ENCODE measurements at regions not wholly inside any gene's neighbourhood (a gene's known extent, or its start where the extent isn't known, plus 50 kb on each side); places are given as distances from the start of the nearest gene placed in this dataset.

- no peak overlapping the region for H3K4me2 ChIP-seq (ENCODE audit: insufficient read depth, low read length)
- DNase-seq (ENCODE audit: low read depth, low spot score), result no peak
- TF ChIP-seq POLR2A (IDR thresholded peaks at IDR 0.05; ENCODE audit: low read depth, low read length), result no peak
- no peak for TF ChIP-seq EZH2 (IDR thresholded peaks at IDR 0.05; ENCODE audit: borderline replicate concordance, low read depth, low read length, severe bottlenecking)
- H3K27ac ChIP-seq (ENCODE audit: insufficient read depth, low read depth, low read length), result no peak overlapping the region
- no peaks in the 10 kb centered on the region for H3K9me1 ChIP-seq (replicated peaks; ENCODE audit: control insufficient read depth, extremely low read depth, insufficient read depth, low read length)
- FAIRE-seq, result no peak
- H3K9ac ChIP-seq (replicated peaks; ENCODE audit: extremely low read depth, insufficient read depth, low read length), result no peak overlapping the region
- ChIA-PET POLR2A (no interaction called here), CTCF (interaction anchor here (3.9 kb wide), 1 partner anchor 12 kb away, joined by 32 read pairs; no protein-coding TSS in a partner anchor)
- no peak overlapping the region for H3K4me3 ChIP-seq (replicated peaks in 1 of 3; ENCODE audit: insufficient read depth in 1 of 3, low read depth in 1 of 3, low read length in 3 of 3)
- BruUV-seq (replicated peaks), result no TSS peak
- dilution Hi-C loops (cut with MboI; ENCODE audit: extremely low pct_ligation_motif_present, low sequenced_read_pairs), result no loop called here
- intact Hi-C loops (cut with micrococcal nuclease), result loop anchor here (10.0 kb wide), 1 partner anchor 231 kb away; no protein-coding TSS in a partner anchor
- no peak overlapping the region for H2AFZ ChIP-seq (ENCODE audit: low read depth, low read length)
- H3K79me2 ChIP-seq (ENCODE audit: control insufficient read depth, insufficient read depth, low read length), result no peaks in the 10 kb centered on the region
- no peaks in the 10 kb centered on the region for H4K20me1 ChIP-seq (replicated peaks; ENCODE audit: control insufficient read depth, extremely low read depth, insufficient read depth, low read length)
- H3K36me3 ChIP-seq (ENCODE audit: control insufficient read depth in 2 of 2, extremely low read depth in 1 of 2, insufficient read depth in 2 of 2, low read length in 2 of 2), result no peaks in the 10 kb centered on the region
- H3K4me1 ChIP-seq (ENCODE audit: control insufficient read depth, extremely low read depth, insufficient read depth, low read length), result no peaks in the 10 kb centered on the region
- no peaks in the 10 kb centered on the region for H3K27me3 ChIP-seq (ENCODE audit: control insufficient read depth in 2 of 2, insufficient read depth in 2 of 2, low read length in 2 of 2)
- no peaks in the 10 kb centered on the region for H3K9me3 ChIP-seq (replicated peaks; ENCODE audit: control insufficient read depth, insufficient read depth, low read length)
Measured at GRCh38 chr1:110785612-110786011, 87.3 kb upstream of the CD53 start.

DNA sequence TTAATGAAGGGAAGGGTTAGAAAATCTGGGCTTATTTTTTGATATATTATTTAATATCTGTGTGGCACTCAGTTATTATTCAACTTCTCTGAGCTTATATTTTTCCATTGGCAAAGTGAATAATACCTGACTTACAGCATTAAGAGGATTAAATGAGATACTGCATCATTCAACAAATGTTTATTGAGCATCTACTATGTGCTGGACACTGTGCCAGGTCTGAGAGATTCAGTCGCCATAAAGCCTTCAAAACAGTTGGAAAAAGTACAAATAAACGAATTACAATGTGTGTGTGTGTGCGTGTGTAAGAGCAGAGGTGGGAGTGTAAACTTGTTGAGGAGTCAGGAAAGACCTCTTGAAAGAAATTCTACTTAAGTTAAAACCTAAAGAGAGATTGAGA lies 87.9 kb upstream of the CD53 start:
- no peaks in the 10 kb centered on the region for H3K79me2 ChIP-seq (ENCODE audit: control insufficient read depth, insufficient read depth, low read length)
- FAIRE-seq (no peak), DNase-seq (ENCODE audit: low read depth, low spot score) (no peak)
- H3K4me3 ChIP-seq (replicated peaks in 1 of 3; ENCODE audit: insufficient read depth in 1 of 3, low read depth in 1 of 3, low read length in 3 of 3), result no peak overlapping the region
- ChIA-PET POLR2A (no interaction called here), CTCF (interaction anchor here (0.9 to 4.6 kb wide), 5 partner anchors 11 to 207 kb away, joined by 3 to 70 read pairs (median 32); no protein-coding TSS in a partner anchor)
- BruUV-seq (replicated peaks), result no TSS peak
- dilution Hi-C loops (cut with MboI; ENCODE audit: extremely low pct_ligation_motif_present, low sequenced_read_pairs) (no loop called here), intact Hi-C loops (cut with micrococcal nuclease) (loop anchor here (10.0 kb wide), 1 partner anchor 230 kb away; no protein-coding TSS in a partner anchor)
- H3K27me3 ChIP-seq (ENCODE audit: control insufficient read depth in 2 of 2, insufficient read depth in 2 of 2, low read length in 2 of 2), result no peaks in the 10 kb centered on the region
- no peaks in the 10 kb centered on the region for H3K4me1 ChIP-seq (ENCODE audit: control insufficient read depth, extremely low read depth, insufficient read depth, low read length)
- no peaks in the 10 kb centered on the region for H3K9me1 ChIP-seq (replicated peaks; ENCODE audit: control insufficient read depth, extremely low read depth, insufficient read depth, low read length)
- H4K20me1 ChIP-seq (replicated peaks; ENCODE audit: control insufficient read depth, extremely low read depth, insufficient read depth, low read length), result no peaks in the 10 kb centered on the region
- H3K36me3 ChIP-seq (ENCODE audit: control insufficient read depth in 2 of 2, extremely low read depth in 1 of 2, insufficient read depth in 2 of 2, low read length in 2 of 2), result no peaks in the 10 kb centered on the region
- no peak for TF ChIP-seq JUN (IDR thresholded peaks at IDR 0.05; ENCODE audit: borderline replicate concordance, insufficient read depth, insufficient read length, low read depth)
- no peak for TF ChIP-seq GATA2 (IDR thresholded peaks at IDR 0.05; ENCODE audit: insufficient read depth, insufficient read length, low read depth, low read length)
- TF ChIP-seq, protein P1, sequence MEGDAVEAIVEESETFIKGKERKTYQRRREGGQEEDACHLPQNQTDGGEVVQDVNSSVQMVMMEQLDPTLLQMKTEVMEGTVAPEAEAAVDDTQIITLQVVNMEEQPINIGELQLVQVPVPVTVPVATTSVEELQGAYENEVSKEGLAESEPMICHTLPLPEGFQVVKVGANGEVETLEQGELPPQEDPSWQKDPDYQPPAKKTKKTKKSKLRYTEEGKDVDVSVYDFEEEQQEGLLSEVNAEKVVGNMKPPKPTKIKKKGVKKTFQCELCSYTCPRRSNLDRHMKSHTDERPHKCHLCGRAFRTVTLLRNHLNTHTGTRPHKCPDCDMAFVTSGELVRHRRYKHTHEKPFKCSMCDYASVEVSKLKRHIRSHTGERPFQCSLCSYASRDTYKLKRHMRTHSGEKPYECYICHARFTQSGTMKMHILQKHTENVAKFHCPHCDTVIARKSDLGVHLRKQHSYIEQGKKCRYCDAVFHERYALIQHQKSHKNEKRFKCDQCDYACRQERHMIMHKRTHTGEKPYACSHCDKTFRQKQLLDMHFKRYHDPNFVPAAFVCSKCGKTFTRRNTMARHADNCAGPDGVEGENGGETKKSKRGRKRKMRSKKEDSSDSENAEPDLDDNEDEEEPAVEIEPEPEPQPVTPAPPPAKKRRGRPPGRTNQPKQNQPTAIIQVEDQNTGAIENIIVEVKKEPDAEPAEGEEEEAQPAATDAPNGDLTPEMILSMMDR (IDR thresholded peaks at IDR 0.05; ENCODE audit: extremely low read depth in 1 of 2, insufficient read depth in 1 of 2, low read depth in 1 of 2, low read length in 2 of 2), result no peak
- no peak for TF ChIP-seq POLR2AphosphoS5 (IDR thresholded peaks at IDR 0.05; ENCODE audit: insufficient read depth, low read depth, low read length)
- TF ChIP-seq POLR2A (IDR thresholded peaks at IDR 0.05; ENCODE audit: low read depth, low read length), result no peak
- H3K9me3 ChIP-seq (replicated peaks; ENCODE audit: control insufficient read depth, insufficient read depth, low read length), result no peaks in the 10 kb centered on the region
- no peak overlapping the region for H3K27ac ChIP-seq (ENCODE audit: insufficient read depth, low read depth, low read length)
- no peak overlapping the region for H3K9ac ChIP-seq (replicated peaks; ENCODE audit: extremely low read depth, insufficient read depth, low read length)
- no peak overlapping the region for H2AFZ ChIP-seq (ENCODE audit: low read depth, low read length)
- no peak overlapping the region for H3K4me2 ChIP-seq (ENCODE audit: insufficient read depth, low read length)

Measured in endothelial cell of umbilical vein (primary cell).